ENCODE measurements at regions not wholly inside any gene's neighbourhood (a gene's known extent, or its start where the extent isn't known, plus 50 kb on each side); places are given as distances from the start of the nearest gene placed in this dataset.
A peak's percentile ranks its signal among the peaks of the same experiment; 100 is the strongest.

- no peak for DNase-seq (ENCODE audit: low read depth)
Measured at GRCh38 chr11:119853581-119854360, 124.8 kb upstream of the NECTIN1 start.

- DNase-seq (ENCODE audit: low read depth), result no peak
Measured at GRCh38 chr11:119852741-119853140, 123.7 kb upstream of the NECTIN1 start.

- no peak for DNase-seq (ENCODE audit: low read depth)
Measured at GRCh38 chr11:119850822-119851409, 121.9 kb upstream of the NECTIN1 start.

GRCh38 chr11:119849872-119850271 is 120.9 kb upstream of the NECTIN1 start:
- no peak for DNase-seq (ENCODE audit: low read depth)

- no peak for DNase-seq (ENCODE audit: low read depth)
Measured at GRCh38 chr11:119847853-119848252, 118.9 kb upstream of the NECTIN1 start.

- DNase-seq (ENCODE audit: low read depth), result no peak
Measured at GRCh38 chr11:119846374-119846773, 117.4 kb upstream of the NECTIN1 start.

GRCh38 chr11:119845756-119846155 is 116.8 kb upstream of the NECTIN1 start:
- no peak for DNase-seq (ENCODE audit: low read depth)

- DNase-seq (ENCODE audit: low read depth), result no peak
Measured at GRCh38 chr11:119845305-119845704, 116.3 kb upstream of the NECTIN1 start.

- no peak for DNase-seq (ENCODE audit: low read depth)
Measured at GRCh38 chr11:119844808-119845207, 115.8 kb upstream of the NECTIN1 start.

GRCh38 chr11:119843877-119844276 is 114.9 kb upstream of the NECTIN1 start:
- no peak for DNase-seq (ENCODE audit: low read depth)

- no peak for DNase-seq (ENCODE audit: low read depth)
Measured at GRCh38 chr11:119842731-119843130, 113.7 kb upstream of the NECTIN1 start.

- DNase-seq (ENCODE audit: low read depth), result no peak
Measured at GRCh38 chr11:119839476-119840133, 110.6 kb upstream of the NECTIN1 start.

GRCh38 chr11:119835753-119836152 is 106.8 kb upstream of the NECTIN1 start:
- no peak for DNase-seq (ENCODE audit: low read depth)

GRCh38 chr11:119832202-119832935 is 103.4 kb upstream of the NECTIN1 start:
- DNase-seq (ENCODE audit: low read depth), result peak; percentile 8

- no peak for DNase-seq (ENCODE audit: low read depth)
Measured at GRCh38 chr11:119831011-119831410, 102.0 kb upstream of the NECTIN1 start.

GRCh38 chr11:119830400-119830799 is 101.4 kb upstream of the NECTIN1 start:
- no peak for DNase-seq (ENCODE audit: low read depth)

GRCh38 chr11:119829402-119829801 is 100.4 kb upstream of the NECTIN1 start:
- DNase-seq (ENCODE audit: low read depth), result no peak

- no peak for DNase-seq (ENCODE audit: low read depth)
Measured at GRCh38 chr11:119828819-119829218, 99.8 kb upstream of the NECTIN1 start.

GRCh38 chr11:119828006-119828405 is 99.0 kb upstream of the NECTIN1 start:
- DNase-seq (ENCODE audit: low read depth), result no peak

GRCh38 chr11:119827113-119827512 is 98.1 kb upstream of the NECTIN1 start:
- no peak for DNase-seq (ENCODE audit: low read depth)

GRCh38 chr11:119823077-119823476 is 94.1 kb upstream of the NECTIN1 start:
- DNase-seq (ENCODE audit: low read depth), result no peak

- DNase-seq (ENCODE audit: low read depth), result peak; percentile 15
Measured at GRCh38 chr11:119816660-119817059, 87.7 kb upstream of the NECTIN1 start.

GRCh38 chr11:119814766-119815165 is 85.8 kb upstream of the NECTIN1 start:
- DNase-seq (ENCODE audit: low read depth), result no peak

Data from non-pigmented ciliary epithelial cell (primary cell).